Activated T-cell treated with anti-CD3 and anti-CD28 coated beads for 48 hours (primary cell): ENCODE measurements at regions not wholly inside any gene's neighbourhood (a gene's known extent, or its start where the extent isn't known, plus 50 kb on each side); places are given as distances from the start of the nearest gene placed in this dataset.

Experiments used
- DNase-seq: peaks from one replicate; pipeline ENCODE4 v3.0.0-alpha.2; 2020; ENCODE audit warnings: low read depth

DNA sequence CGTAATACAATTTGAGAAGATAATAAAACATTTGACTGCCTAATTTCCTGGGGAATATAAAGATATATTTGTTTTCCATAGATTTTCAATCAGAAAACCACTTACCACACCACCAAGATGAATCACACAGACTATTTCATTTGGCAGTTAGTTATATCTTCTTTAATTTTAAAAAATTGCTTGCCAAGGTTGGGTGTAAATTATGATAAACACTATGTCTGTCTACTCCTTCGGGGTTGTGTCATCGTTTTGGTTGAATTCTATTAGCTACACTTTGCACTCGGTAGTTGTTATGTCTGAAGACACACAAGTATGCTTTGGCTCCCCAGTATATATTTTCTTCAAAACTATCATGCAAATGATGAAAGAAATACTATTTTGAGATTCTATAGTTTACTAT is 594.8 kb upstream of the SEMA3D start:
- DNase-seq: no peak

DNA sequence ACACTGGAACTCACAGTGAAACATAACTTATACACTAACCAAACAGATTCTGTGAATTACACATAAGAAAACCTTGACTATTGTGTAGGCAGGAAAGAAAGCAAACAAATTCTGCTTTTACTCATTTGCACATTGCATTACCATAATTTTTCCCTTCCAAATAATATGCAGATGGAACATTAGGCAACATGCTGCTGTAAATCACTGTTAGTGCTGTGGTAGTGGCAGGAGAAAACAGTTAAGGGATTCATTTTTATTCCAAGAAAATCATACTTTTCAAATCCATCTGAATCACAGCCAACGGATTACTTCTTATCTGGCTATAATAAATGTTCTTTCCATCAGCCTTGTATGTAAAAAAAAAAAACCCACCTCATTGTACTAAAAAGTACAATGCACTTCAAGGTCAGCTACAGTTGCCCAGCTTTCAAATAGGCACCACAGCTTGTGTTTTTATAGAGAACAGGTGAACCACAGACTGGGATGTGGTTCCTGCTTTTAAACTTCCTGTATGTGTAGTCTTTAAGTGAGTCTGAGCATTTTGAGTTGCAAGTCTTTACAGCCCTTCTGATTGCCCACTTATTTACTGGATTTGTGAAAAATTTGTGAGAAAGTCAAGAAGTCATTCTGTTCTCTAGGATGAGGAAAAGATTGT is 590.0 kb upstream of the SEMA3D start:
- DNase-seq: no peak

DNA sequence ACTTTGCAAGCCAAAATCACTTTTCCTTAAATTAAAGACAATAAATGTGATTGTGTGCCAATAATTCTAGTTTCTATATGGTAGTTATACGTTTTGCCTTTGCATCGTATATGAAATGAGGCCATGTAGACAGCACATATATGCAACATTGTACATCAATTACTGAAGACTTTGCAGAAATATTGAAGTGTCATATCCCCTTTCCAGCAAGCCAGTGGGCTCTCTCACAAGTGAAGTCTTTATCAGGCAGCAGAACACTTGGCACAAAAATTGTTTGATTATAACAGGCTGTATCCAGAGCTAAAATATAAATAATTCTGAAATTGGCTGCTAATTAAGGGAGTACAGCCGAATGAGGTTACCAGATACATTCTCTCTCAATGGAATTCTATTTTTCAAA is 588.6 kb upstream of the SEMA3D start:
- DNase-seq: no peak

DNA sequence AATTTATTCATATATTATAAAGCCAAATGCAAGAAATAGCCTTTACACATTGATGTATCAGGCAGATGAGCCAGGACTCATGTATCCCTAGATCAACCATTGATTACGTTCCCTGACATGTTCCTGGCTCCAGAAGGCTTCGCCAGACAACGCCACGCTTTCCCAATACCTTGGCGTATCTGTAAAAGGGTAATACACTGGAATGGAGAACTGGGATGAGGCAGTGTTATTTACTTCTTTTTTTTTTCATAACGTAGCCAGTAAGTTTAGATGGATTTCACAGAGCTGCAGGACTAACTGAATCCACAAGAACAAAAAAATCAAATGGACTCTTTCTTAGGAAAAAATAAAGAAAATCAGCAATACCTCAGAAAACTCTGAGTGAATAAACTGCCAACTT is 588.1 kb upstream of the SEMA3D start:
- no peak for DNase-seq

DNA sequence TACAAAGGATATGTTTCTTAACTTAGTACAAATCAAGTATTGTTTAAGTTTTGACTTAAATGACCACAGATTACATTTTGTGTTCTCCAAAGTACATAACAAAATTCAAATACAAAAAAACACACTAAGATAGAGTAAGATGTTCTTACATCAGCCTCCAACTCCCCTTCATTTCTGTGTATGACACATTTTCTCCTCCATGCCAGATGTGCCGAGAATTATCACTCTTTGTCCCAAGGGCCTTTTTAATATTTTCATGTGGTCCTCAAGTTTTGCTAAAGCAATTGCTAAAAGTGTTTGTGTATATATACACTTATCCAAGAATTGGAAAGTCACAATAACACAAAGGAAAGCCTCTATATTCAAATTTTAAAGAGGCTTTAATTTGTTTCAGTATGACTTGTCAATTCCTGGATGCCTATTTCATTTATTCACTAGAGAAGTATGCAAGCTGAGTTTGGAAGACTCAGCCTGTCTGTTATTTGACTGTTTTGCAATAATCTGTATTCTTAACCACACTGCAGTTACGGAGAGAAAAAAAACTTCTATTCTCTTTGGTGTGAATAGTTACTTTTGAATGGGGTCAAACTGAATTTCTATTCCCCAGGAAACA is 586.4 kb upstream of the SEMA3D start:
- DNase-seq: no peak

DNA sequence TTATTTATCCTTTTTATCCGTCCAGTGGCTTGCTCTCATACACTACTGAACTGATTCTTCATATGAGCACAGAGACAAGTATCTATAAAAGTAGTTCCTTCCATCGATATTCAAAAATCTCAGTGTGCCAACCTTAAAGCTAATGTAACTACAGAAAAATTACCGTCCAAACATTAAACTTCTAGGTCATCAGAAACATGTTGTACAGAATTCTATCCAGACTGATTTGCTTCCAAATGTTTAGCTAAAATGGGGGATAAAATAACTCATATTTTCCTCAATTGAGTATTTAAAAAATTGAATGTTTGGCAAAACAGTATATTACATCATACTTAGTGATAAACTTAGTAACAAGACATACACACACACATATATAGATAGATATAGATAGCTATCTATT is 584.7 kb upstream of the SEMA3D start:
- no peak for DNase-seq

DNA sequence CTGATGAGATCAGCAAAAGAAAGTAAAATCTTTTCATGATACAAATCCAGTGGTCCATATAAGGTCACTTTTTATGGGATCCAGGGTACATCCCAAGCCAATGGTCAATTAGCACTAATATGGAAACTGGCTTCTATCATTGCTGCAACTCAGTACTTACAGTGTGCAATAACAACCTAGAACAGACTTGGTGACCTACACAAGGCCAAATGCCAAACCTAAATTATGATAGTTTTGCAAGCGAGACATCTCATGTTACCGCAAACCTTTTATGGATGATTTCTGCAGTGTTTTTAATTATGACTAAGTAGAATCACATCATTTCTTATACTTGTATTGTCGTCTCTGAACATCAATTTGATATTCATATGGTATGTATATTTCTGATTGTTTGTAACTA is 583.5 kb upstream of the SEMA3D start:
- DNase-seq: no peak

DNA sequence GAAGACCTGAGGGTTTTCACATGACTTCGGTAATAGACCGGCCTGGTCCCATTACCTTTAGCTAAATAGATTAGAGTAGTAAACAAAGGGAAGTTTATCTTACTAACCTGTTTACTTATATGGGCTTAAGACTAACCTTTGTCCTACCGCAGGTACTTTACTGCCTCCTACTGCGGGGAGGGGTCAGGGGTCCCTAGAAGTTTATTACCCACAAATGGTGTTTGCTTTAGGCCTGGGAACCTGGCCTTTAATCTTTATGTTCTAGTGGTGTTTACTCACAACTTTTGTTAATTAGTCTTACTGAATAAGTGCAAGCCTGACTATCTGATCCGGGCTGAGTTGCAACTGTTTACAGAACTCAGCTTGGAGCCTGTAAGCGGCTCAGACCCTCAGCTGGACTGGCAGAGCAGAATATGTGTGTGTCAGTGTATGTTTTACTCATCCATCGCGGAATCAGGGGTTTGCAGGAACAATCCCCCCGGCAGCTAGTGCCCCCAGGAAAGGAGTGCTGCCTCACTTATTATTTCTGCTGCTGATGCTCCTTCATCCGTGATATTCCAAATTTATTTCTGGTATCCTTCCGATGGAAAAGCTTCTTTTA is 578.9 kb upstream of the SEMA3D start:
- no peak for DNase-seq

DNA sequence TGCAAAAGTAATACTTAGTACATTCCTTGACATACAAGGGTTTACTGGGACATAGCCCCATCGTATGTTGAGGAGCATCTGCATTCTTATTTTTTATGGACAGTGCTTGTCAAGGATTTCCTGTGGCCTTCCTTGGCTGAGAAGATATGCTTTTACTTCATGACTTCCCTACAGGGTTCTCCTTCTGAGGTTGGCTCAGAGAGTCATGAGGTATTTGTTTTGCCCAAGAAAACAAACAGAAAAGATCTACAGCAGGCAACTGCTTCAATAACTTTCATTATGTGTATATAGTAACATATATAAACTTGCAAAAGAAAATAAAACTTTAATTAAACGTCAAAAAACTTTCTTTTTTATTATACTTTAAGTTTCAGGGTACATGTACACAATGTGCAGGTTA is 577.2 kb upstream of the SEMA3D start:
- no peak for DNase-seq

DNA sequence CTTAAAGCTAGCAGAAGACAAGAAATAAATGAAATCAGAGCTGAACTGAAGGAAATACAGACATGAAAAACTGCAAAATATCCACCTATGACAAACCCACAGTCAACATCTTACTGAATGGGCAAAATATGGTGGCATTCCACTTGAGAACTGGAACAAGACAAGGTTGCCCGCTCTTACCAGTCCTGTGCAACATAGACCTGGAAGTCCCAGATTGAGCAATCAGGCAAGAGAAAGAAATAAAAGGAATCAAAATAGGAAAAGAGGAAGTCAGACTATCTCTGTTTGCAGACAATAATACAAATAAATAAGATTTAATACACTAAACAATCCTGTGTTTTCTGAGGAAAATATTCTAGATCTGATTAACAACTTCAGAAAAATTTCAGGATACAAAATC is 570.5 kb upstream of the SEMA3D start:
- DNase-seq: no peak

DNA sequence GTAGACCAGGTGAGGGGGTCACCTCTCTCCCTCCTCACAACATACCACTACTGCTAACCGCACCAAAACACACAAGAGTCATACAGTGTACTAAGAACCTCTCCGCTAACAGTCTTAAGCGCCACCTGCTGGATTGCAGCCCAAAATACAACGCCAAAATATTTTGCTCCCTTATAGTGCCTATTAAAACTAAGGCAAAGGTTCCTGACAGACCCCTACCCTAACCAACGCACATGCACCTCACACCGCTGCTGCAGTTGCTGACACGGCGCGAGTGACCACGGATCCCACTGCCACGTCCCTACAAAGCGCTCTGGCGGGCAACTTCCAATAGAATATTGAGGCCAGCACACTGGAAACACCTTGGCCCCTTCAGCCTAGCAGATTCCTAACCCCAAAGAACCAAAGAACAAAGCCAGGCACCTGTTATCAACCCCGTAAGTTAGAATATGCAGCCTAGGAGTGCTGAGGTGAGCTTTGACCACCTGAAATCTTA is 563.6 kb upstream of the SEMA3D start:
- DNase-seq: no peak

DNA sequence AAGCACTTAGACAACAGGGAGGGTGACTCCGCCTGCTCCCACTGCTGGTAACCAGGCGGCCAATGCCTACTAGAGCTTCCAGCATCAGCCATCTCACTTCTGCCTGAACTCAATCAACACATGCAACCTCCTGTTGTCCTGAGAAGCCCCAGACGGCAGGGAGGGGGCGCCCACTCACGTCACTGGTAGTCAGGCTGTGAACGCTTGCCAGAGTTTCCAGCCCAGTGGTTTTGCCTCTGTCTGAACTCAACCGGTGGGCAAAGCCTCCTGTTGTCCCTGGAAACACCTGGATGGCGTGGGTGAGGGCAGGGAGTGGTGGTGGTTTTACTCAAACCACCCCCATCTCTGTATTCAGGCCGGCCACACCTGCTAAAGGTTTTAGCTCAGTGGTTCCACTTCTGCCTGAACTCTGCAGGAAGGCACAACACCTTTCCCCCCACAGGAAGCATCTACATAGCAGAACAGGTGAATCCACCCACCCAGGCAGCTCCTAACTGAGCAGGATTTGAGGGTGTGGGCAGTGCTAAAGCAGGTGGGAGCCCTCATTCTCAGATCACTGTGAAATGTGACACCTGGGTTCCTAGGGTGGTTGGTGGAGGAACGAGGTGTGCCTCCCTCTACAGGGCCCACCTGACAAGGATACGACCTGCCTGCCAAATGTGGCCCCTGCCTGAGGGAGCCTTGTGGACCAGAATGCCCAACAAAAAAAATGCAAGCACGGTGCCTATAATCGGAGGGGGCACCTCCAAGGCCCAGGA is 563.0 kb upstream of the SEMA3D start:
- DNase-seq: no peak

DNA sequence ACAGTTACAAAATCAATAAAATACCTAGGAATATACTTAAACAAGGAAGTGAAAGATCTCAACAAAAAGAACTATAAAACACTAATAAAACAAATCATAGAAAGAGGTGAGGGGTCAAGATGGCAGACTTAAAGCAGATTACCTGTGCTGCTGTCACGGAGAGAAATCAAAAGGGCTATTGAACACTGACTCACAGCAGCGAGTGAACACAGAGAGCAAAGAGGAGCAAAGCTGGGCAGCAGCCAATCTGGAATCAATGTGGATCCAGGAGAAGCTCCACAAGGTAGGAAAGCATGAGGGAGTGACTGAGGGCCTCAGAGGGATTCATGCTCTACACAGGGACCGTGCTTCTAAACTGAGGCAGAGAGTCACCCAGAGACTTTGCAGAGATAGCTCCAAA is 562.0 kb upstream of the SEMA3D start:
- DNase-seq: no peak

DNA sequence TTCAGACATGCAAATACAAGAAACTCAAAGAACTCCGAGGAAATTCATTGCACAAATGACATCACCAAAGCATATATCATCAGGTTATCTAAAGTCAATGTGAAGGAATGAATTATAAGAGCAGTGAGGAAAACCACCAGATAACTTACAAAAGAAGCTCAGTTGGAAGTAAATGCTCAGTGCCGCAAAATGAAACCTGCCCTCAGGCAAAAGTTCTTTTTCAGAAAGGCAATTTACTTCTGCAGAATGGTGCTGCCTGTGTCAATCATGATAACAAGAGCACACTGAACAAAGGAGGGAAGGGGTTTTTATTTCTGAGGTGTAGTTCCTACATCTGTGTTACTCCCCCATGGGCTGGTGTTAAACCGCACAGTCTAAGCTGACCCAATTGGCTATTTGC is 550.6 kb upstream of the SEMA3D start:
- DNase-seq: no peak

DNA sequence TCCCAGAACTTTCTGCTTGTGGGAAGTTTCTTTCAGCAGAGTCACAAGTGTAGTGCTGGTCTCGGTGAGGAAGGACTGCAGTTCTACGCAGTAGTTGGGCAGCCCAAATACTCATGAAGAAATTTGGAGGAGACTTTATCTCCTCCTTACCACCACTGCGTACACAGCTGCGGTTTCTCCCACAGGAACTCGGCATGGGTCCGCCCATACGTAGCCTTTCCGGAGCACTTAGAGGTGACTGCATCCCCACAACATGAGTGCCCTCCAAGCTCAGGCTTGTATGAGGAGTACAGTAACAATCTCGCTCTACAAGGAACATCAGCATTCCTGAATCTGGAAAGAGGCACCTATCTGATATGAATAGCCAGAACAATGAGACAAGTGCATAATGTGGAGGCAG is 549.2 kb upstream of the SEMA3D start:
- no peak for DNase-seq

DNA sequence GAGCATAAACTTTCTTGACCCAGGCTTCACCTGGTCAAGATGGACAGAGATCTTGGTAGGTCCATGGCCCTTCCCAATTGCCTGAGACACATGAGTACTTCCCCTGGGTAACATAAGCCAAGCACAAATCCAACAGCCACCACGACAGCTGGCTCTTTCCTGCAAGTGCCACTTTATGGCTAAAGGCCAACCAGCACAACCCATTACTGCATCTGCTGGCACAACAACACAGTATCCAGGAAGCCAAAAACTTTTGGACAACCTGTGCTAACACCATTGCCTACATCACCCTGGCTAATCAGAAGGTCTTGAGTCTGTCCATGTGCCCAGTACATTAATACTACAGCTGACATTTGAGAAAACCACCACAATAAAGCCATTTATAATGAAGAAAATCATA is 548.0 kb upstream of the SEMA3D start:
- no peak for DNase-seq

DNA sequence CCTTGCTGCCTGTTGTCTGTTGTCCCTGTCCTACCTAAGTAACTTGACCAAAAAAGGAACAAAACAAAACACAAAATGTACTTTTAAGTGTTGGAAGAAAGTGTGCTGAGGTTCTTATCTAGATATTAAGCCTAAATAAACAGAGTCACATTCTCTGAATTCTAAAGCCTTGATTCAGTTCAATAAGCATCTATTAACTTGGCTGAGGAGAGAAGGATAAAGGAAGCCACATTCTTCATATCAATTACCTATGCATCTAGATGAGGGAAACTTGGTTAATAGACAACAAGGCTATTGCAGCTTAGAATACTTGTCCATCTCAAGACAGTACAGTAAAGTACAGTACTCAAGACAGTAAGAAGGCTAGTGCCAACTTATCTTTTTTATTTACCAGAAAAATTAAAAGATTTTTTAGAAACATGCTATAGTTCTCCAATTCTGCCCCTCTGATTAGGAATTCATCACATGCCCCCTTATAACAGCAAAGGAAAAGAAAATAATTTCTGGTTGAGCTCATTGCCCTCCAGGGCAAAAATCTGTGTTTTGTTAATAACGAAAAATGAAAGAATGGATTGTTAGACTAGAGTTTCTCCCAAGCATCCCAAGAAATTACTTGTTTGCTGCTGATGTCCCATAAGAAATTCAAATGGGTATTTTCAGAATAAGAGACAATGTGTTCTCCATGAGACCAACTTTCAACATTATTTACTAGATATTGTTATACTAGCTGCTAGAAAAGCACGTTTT is 546.5 kb upstream of the SEMA3D start:
- no peak for DNase-seq

DNA sequence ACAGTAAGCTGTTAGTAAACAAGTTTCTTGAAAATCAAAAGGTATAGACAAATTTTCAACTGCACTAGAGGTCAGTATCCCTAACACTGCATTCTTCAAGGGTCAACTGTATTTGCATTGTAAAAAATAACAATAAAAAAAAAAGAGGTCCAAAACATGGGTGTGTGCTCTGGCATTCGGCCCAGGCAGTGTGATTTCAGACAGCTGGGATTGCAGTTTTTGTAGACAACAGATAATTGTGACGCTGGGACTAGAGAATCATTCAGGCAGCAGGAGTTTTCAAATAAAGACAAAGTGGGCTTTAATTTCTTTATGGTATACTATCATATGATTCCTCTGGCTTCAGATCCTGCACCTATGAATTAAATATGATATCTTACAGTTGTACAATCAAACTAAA is 543.2 kb upstream of the SEMA3D start:
- no peak for DNase-seq

DNA sequence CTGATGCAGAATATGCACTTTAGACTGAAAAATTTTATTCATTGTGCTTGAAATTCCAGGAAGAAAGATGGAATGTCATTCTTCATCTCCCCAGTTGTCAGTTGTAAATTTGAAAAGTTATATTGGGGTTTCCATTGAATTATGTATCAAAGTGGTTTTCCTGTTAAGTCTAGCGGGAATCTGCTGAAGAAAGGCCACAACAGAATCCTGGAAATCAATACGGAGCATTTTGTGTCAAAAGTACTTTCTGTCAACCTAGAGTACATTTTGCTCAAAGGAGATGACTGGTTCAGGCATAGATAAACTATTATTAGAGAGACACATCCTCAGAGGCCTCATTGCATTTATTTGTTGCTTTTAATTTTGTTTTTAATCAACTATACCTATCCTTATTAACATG is 538.2 kb upstream of the SEMA3D start:
- no peak for DNase-seq

DNA sequence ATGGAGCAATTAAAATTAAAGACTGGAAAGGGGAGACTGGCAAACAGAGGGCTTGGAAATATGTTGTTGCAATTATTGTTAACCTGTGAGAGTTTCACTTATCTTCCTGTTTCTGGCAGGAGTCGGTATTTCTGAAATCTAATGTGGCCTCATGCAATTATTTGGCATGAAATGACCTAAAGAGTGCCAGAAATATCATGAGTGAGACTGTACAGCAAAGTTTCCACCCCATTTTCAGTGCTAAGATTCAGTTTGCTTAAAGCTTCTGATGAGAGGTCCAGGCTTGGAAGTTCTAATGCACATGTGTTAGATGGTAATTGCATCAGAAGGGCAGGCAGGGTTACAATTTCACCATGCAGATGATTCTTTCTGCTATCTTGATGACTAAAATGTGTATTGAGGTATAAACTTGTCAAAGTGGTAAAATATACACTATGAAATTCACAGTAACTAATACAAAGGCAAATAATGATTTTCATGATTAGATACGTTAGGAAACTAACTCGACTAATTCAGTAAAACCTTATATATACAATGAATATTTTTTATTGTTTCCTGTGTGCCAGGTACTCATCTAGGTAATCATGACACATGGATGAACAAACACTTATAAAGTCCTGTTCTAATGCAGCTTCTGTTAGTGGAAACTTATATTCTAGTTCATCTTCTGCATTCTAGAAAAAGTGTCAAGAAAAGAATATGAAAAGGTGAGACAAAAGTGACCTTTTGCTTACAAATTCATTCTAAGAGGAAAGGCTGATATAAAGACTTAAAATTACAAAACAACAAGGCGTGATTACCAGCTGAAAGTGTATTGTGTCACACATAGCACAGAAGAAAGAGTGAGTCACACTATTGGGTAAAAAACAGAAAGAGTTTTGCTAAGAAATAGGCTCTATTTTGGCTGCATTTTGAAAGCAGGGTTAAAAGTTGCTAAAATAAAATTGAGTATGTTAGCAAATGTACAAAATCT is 533.4 kb upstream of the SEMA3D start:
- no peak for DNase-seq

DNA sequence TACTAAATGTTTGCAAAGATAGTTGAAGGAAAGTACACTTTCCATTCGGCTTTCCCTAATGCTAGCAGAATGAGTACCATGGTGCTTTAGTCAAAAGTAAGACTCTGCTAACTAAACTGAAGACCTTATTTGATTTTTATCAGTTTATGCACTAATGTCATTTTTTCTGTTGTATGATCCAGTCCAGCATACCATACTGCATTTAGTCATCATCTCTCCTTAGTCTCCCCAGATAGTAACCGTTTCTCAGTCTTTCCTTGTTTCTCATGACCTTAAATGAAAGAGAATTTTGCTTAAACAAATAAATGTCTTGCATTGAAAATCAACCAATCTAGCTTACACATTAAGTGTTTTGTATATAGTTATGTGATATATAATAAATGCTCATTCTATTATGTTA is 529.5 kb upstream of the SEMA3D start:
- DNase-seq: no peak
